ENCODE measurements at regions not wholly inside any gene's neighbourhood (a gene's known extent, or its start where the extent isn't known, plus 50 kb on each side); places are given as distances from the start of the nearest gene placed in this dataset.
A peak's percentile ranks its signal among the peaks of the same experiment; 100 is the strongest.

GRCh38 chr22:26090821-26091220 is 78.4 kb upstream of the SEZ6L start:
- Histone ChIP-seq H3K27ac (ENCODE audit: low read depth, low read length) (no peak overlapping the region), H3K36me3 (ENCODE audit: control insufficient read depth in 2 of 4, insufficient read depth in 4 of 4, low read length in 3 of 4) (no peaks in the 10 kb centered on the region), H3K9ac (replicated peaks in 1 of 4; ENCODE audit: extremely low read depth in 1 of 4, low read depth in 3 of 4, low read length in 3 of 4) (no peak overlapping the region), H3K79me1 (ENCODE audit: low read depth, low read length) (no peaks in the 10 kb centered on the region), H3K18ac (ENCODE audit: extremely low read depth, low read length) (no peak overlapping the region), H2AK5ac (ENCODE audit: low read depth, low read length) (no peak overlapping the region), H3K4me3 (ENCODE audit: extremely low read depth in 1 of 4, insufficient read depth in 2 of 4, low read depth in 3 of 4, low read length in 4 of 4) (no peak overlapping the region), H3K4me1 (replicated peaks in 1 of 4; ENCODE audit: control insufficient read depth in 3 of 4, insufficient read depth in 4 of 4, low read length in 3 of 4) (no peaks in the 10 kb centered on the region), H3K23me2 (ENCODE audit: low read depth, low read length) (no peaks in the 10 kb centered on the region; the same call in 1 of the 2 replicates), H3K79me2 (ENCODE audit: control insufficient read depth in 1 of 2, insufficient read depth in 2 of 2, low read length in 2 of 2) (no peaks in the 10 kb centered on the region), H3K56ac (replicated peaks; ENCODE audit: insufficient read length, low read depth, low read length) (no peak overlapping the region), H2BK12ac (ENCODE audit: low read depth, low read length) (no peak overlapping the region), H3K27me3 (replicated peaks in 1 of 4; ENCODE audit: control insufficient read depth in 3 of 4, extremely low read depth in 1 of 4, insufficient read depth in 3 of 4, low read length in 3 of 4) (no peaks in the 10 kb centered on the region), H4K20me1 (replicated peaks in 1 of 2; ENCODE audit: control insufficient read depth in 1 of 2, insufficient read depth in 2 of 2, low read length in 2 of 2) (no peaks in the 10 kb centered on the region), H2BK15ac (ENCODE audit: low read length) (no peak overlapping the region), H2AFZ (ENCODE audit: low read length) (peak overlapping the region; percentile 50; the same call in 1 of the 2 replicates), H3K4ac (replicated peaks; ENCODE audit: insufficient read length, low read depth, low read length) (no peak overlapping the region), H3K23ac (ENCODE audit: insufficient read length) (no peak overlapping the region), H4K8ac (ENCODE audit: extremely low read depth, insufficient read depth, low read length) (no peak overlapping the region), H3K14ac (ENCODE audit: insufficient read length) (no peak overlapping the region), H2BK120ac (replicated peaks; ENCODE audit: low read depth, low read length) (no peak overlapping the region), H4K91ac (replicated peaks; ENCODE audit: insufficient read length, low read length) (no peak overlapping the region), H2BK20ac (ENCODE audit: low read length) (no peak overlapping the region), H3K4me2 (ENCODE audit: insufficient read depth in 1 of 2, low read depth in 2 of 2, low read length in 2 of 2) (no peak overlapping the region), H3K9me3 (ENCODE audit: insufficient read depth in 2 of 2, low read depth in 1 of 2, low read length in 1 of 2) (no peaks in the 10 kb centered on the region), H4K5ac (ENCODE audit: insufficient read length, low read depth, low read length) (no peak overlapping the region), H2BK5ac (ENCODE audit: low read depth, low read length) (no peak overlapping the region)
- no peak for TF ChIP-seq HDAC2 (IDR thresholded peaks at IDR 0.05; ENCODE audit: borderline replicate concordance in 1 of 2, low read depth in 2 of 2, low read length in 2 of 2)
- TF ChIP-seq MAX (IDR thresholded peaks at IDR 0.05): no peak
- TF ChIP-seq BACH1 (IDR thresholded peaks at IDR 0.05; ENCODE audit: low read length): no peak
- TF ChIP-seq CREB1 (IDR thresholded peaks at IDR 0.05): no peak
- no peak for TF ChIP-seq TCF12 (IDR thresholded peaks at IDR 0.05; ENCODE audit: low read depth, low read length)
- no peak for TF ChIP-seq JUN (IDR thresholded peaks at IDR 0.05; ENCODE audit: low read depth, low read length)
- TF ChIP-seq CTBP2 (IDR thresholded peaks at IDR 0.05; ENCODE audit: borderline replicate concordance, insufficient read depth, insufficient read length, low read length): no peak
- 80% methylated on average over 6 of the region's 6 CpGs; no CpG with 5 or more reads in 1 of the 2 experiments for WGBS, 2 experiments (ENCODE audit: extremely low coverage in 1 of 2, insufficient coverage in 1 of 2, insufficient read length in 1 of 2, insufficient replicate concordance in 2 of 2, low coverage in 1 of 2, low lambda C conversion rate in 2 of 2, missing lambda C conversion rate in 1 of 2)
- FAIRE-seq: no peak
- ChIA-PET CTCF (ENCODE audit: partially characterized antibody) (interaction anchor here (1.6 kb wide), 1 partner anchor 82 kb away, joined by 4 read pairs; no protein-coding TSS in a partner anchor), POLR2A (ENCODE audit: partially characterized antibody) (no interaction called here)
- no peak for DNase-seq (ENCODE audit: low read depth in 1 of 2, low spot score in 2 of 2)
